GM04504 (cell line): ENCODE measurements at regions not wholly inside any gene's neighbourhood (a gene's known extent, or its start where the extent isn't known, plus 50 kb on each side); places are given as distances from the start of the nearest gene placed in this dataset.
"Not testable (repeated sequence)": the region's sequence is repeated elsewhere in the genome, so short reads cannot be mapped to it uniquely, and the experiment has no call there.

Experiments
- DNase-seq: peaks from one replicate; pipeline ENCODE4 v3.0.0-alpha.2; 2012; ENCODE audit warnings: low read depth

GRCh38 chr2:56510610-56511009 lies 326.8 kb downstream of the CCDC85A start:
- no peak for DNase-seq

- DNase-seq, result no peak
These were observed 331.6 kb downstream of the CCDC85A start for GRCh38 chr2:56515399-56515798.

GRCh38 chr2:56519806-56520205 lies 336.0 kb downstream of the CCDC85A start:
- no peak for DNase-seq

GRCh38 chr2:56522605-56523089 lies 338.9 kb downstream of the CCDC85A start:
- peak; percentile 19 for DNase-seq

GRCh38 chr2:56523816-56524215 lies 340.0 kb downstream of the CCDC85A start:
- no peak for DNase-seq

- DNase-seq, result no peak
These were observed 348.1 kb downstream of the CCDC85A start for GRCh38 chr2:56531668-56532420.

- DNase-seq, result peak; percentile 56
These were observed 350.5 kb downstream of the CCDC85A start for GRCh38 chr2:56534321-56534720.

GRCh38 chr2:56537756-56538155 lies 354.0 kb downstream of the CCDC85A start:
- no peak for DNase-seq

GRCh38 chr2:56539618-56540017 lies 355.8 kb downstream of the CCDC85A start:
- DNase-seq, result no peak

GRCh38 chr2:56540467-56540866 lies 356.7 kb downstream of the CCDC85A start:
- no peak for DNase-seq

GRCh38 chr2:56540916-56541315 lies 357.1 kb downstream of the CCDC85A start:
- DNase-seq, result no peak

- DNase-seq, result no peak
These were observed 358.4 kb downstream of the CCDC85A start for GRCh38 chr2:56542213-56542612.

GRCh38 chr2:56565143-56565542 lies 381.4 kb downstream of the CCDC85A start:
- no peak for DNase-seq

GRCh38 chr2:56571074-56571473 lies 387.3 kb downstream of the CCDC85A start:
- DNase-seq, result no peak

- no peak for DNase-seq
These were observed 392.2 kb downstream of the CCDC85A start for GRCh38 chr2:56576001-56576400.

GRCh38 chr2:56580242-56580641 lies 396.5 kb downstream of the CCDC85A start:
- peak; percentile 68 for DNase-seq

- no peak for DNase-seq
These were observed 398.8 kb downstream of the CCDC85A start for GRCh38 chr2:56582570-56582969.

GRCh38 chr2:56583796-56584315 lies 400.1 kb downstream of the CCDC85A start:
- no peak for DNase-seq

GRCh38 chr2:56587456-56587855 lies 403.7 kb downstream of the CCDC85A start:
- DNase-seq, result peak; percentile 39

GRCh38 chr2:56589194-56589593 lies 405.4 kb downstream of the CCDC85A start:
- DNase-seq, result no peak

GRCh38 chr2:56589835-56590234 lies 406.0 kb downstream of the CCDC85A start:
- no peak for DNase-seq

- DNase-seq, result no peak
These were observed 406.8 kb downstream of the CCDC85A start for GRCh38 chr2:56590611-56591010.

- not testable (repeated sequence) for DNase-seq
These were observed 422.3 kb downstream of the CCDC85A start for GRCh38 chr2:56606086-56606485.

- DNase-seq, result no peak
These were observed 429.5 kb downstream of the CCDC85A start for GRCh38 chr2:56613254-56613653.
